MM.1S (cell line): ENCODE measurements at regions not wholly inside any gene's neighbourhood (a gene's known extent, or its start where the extent isn't known, plus 50 kb on each side); places are given as distances from the start of the nearest gene placed in this dataset.

Experiments
- CTCF ChIP-seq: fragments of 300-600 bp; sonication (generic); IDR thresholded peaks from 2 replicates; pipeline ENCODE4 v1.5.1; 2016; ENCODE audit warnings: antibody characterized with exemption, low read length, mixed read lengths
- EZH2phosphoT487 ChIP-seq: fragments of 300-600 bp; sonication (generic); IDR thresholded peaks from 2 replicates; pipeline ENCODE4 v1.6.1; 2018; ENCODE audit warnings: antibody characterized with exemption, low read length

GRCh38 chr2:67904566-67904965, 158.2 kb downstream of the C1D start:
- no peak for TF ChIP-seq CTCF
- TF ChIP-seq EZH2phosphoT487 = no peak
